ENCODE measurements at regions not wholly inside any gene's neighbourhood (a gene's known extent, or its start where the extent isn't known, plus 50 kb on each side); places are given as distances from the start of the nearest gene placed in this dataset.
"Not testable (repeated sequence)": the region's sequence is repeated elsewhere in the genome, so short reads cannot be mapped to it uniquely, and the experiment has no call there.

- no peak overlapping the region for H3K4me3 Mint-ChIP-seq (ENCODE audit: unreplicated experiment)
Observed at GRCh38 chr5:97508864-97509263, 325.8 kb upstream of the RIOK2 start.

DNA sequence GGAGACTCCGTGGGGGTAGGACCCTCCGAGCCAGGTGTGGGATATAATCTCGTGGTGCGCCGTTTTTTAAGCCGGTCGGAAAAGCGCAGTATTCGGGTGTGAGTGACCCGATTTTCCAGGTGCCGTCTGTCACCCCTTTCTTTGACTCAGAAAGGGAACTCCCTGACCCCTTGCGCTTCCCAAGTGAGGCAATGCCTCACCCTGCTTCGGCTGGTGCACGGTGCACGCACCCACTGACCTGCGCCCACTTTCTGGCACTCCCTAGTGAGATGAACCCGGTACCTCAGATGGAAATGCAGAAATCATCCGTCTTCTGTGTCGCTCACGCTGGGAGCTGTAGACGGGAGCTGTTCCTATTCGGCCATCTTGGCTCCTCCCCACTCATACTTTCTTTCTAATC lies 336.5 kb upstream of the RIOK2 start:
- H3K9me3 ChIP-seq (ENCODE audit: insufficient read depth, low read depth, low read length); H3K4me1 Mint-ChIP-seq (ENCODE audit: low read depth, unreplicated experiment); H3K4me3 ChIP-seq (ENCODE audit: insufficient read depth, low read depth, low read length); H3K9me3 Mint-ChIP-seq (ENCODE audit: unreplicated experiment); H3K9ac ChIP-seq (ENCODE audit: low read length); H3K27ac Mint-ChIP-seq (ENCODE audit: unreplicated experiment); H4K20me1 ChIP-seq (ENCODE audit: insufficient read depth, low read length); DNase-seq (ENCODE audit: low read depth); H3K4me2 ChIP-seq (ENCODE audit: low read length); H3K27ac ChIP-seq (ENCODE audit: low read depth, low read length); H3K27me3 ChIP-seq (ENCODE audit: insufficient read depth, low read length); FAIRE-seq; H3K4me3 Mint-ChIP-seq (ENCODE audit: unreplicated experiment); H3K27me3 Mint-ChIP-seq (ENCODE audit: low read depth, unreplicated experiment); H3K79me2 ChIP-seq (ENCODE audit: insufficient read depth, low read length); H3K4me1 ChIP-seq (ENCODE audit: insufficient read depth, low read length); H2AFZ ChIP-seq (ENCODE audit: low read depth, low read length); H3K36me3 Mint-ChIP-seq (ENCODE audit: low read depth, unreplicated experiment); H3K36me3 ChIP-seq (ENCODE audit: insufficient read depth, low read length): not testable (repeated sequence)

More at GRCh38 chr5:97508864-97509263, 325.8 kb upstream of the RIOK2 start:
- Mint-ChIP-seq H3K27ac (ENCODE audit: unreplicated experiment) (no peak overlapping the region), H3K36me3 (ENCODE audit: low read depth, unreplicated experiment) (no peaks in the 10 kb centered on the region), H3K27me3 (ENCODE audit: low read depth, unreplicated experiment) (peaks cover 3% of the 10 kb centered on the region), H3K9me3 (ENCODE audit: unreplicated experiment) (no peaks in the 10 kb centered on the region), H3K4me1 (ENCODE audit: low read depth, unreplicated experiment) (no peaks in the 10 kb centered on the region)
- H3K9me3 ChIP-seq (ENCODE audit: insufficient read depth, low read depth, low read length) = no peaks in the 10 kb centered on the region
- FAIRE-seq (no peak), DNase-seq (ENCODE audit: low read depth) (no peak)
- H4K20me1 ChIP-seq (ENCODE audit: insufficient read depth, low read length) = no peaks in the 10 kb centered on the region
- H3K4me3 ChIP-seq (ENCODE audit: insufficient read depth, low read depth, low read length) = no peak overlapping the region
- no peak overlapping the region for H3K27ac ChIP-seq (ENCODE audit: low read depth, low read length)
- no peaks in the 10 kb centered on the region for H3K27me3 ChIP-seq (ENCODE audit: insufficient read depth, low read length)
- no peak overlapping the region for H3K9ac ChIP-seq (ENCODE audit: low read length)
- H3K4me2 ChIP-seq (ENCODE audit: low read length) = no peak overlapping the region
- H2AFZ ChIP-seq (ENCODE audit: low read depth, low read length) = no peak overlapping the region
- H3K79me2 ChIP-seq (ENCODE audit: insufficient read depth, low read length) = no peaks in the 10 kb centered on the region
- H3K36me3 ChIP-seq (ENCODE audit: insufficient read depth, low read length) = no peaks in the 10 kb centered on the region
- TF ChIP-seq, protein P1, sequence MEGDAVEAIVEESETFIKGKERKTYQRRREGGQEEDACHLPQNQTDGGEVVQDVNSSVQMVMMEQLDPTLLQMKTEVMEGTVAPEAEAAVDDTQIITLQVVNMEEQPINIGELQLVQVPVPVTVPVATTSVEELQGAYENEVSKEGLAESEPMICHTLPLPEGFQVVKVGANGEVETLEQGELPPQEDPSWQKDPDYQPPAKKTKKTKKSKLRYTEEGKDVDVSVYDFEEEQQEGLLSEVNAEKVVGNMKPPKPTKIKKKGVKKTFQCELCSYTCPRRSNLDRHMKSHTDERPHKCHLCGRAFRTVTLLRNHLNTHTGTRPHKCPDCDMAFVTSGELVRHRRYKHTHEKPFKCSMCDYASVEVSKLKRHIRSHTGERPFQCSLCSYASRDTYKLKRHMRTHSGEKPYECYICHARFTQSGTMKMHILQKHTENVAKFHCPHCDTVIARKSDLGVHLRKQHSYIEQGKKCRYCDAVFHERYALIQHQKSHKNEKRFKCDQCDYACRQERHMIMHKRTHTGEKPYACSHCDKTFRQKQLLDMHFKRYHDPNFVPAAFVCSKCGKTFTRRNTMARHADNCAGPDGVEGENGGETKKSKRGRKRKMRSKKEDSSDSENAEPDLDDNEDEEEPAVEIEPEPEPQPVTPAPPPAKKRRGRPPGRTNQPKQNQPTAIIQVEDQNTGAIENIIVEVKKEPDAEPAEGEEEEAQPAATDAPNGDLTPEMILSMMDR (IDR thresholded peaks at IDR 0.05; ENCODE audit: insufficient read depth, low read depth, low read length) = no peak
- TF ChIP-seq EZH2 (IDR thresholded peaks at IDR 0.05; ENCODE audit: insufficient read depth, low read length) = no peak
- H3K4me1 ChIP-seq (ENCODE audit: insufficient read depth, low read length) = no peaks in the 10 kb centered on the region

- not testable (repeated sequence) for H3K4me2 ChIP-seq (ENCODE audit: low read length); DNase-seq (ENCODE audit: low read depth); H3K27me3 ChIP-seq (ENCODE audit: insufficient read depth, low read length); H3K27ac ChIP-seq (ENCODE audit: low read depth, low read length); H3K4me3 ChIP-seq (ENCODE audit: insufficient read depth, low read depth, low read length); H3K4me1 Mint-ChIP-seq (ENCODE audit: low read depth, unreplicated experiment); H4K20me1 ChIP-seq (ENCODE audit: insufficient read depth, low read length); H3K36me3 Mint-ChIP-seq (ENCODE audit: low read depth, unreplicated experiment); H3K9ac ChIP-seq (ENCODE audit: low read length); H3K4me1 ChIP-seq (ENCODE audit: insufficient read depth, low read length); H3K27me3 Mint-ChIP-seq (ENCODE audit: low read depth, unreplicated experiment); H3K36me3 ChIP-seq (ENCODE audit: insufficient read depth, low read length); H3K4me3 Mint-ChIP-seq (ENCODE audit: unreplicated experiment); H3K9me3 Mint-ChIP-seq (ENCODE audit: unreplicated experiment); H2AFZ ChIP-seq (ENCODE audit: low read depth, low read length); H3K27ac Mint-ChIP-seq (ENCODE audit: unreplicated experiment); H3K9me3 ChIP-seq (ENCODE audit: insufficient read depth, low read depth, low read length); FAIRE-seq; H3K79me2 ChIP-seq (ENCODE audit: insufficient read depth, low read length)
Observed at GRCh38 chr5:97523336-97523735, 340.3 kb upstream of the RIOK2 start.

DNA sequence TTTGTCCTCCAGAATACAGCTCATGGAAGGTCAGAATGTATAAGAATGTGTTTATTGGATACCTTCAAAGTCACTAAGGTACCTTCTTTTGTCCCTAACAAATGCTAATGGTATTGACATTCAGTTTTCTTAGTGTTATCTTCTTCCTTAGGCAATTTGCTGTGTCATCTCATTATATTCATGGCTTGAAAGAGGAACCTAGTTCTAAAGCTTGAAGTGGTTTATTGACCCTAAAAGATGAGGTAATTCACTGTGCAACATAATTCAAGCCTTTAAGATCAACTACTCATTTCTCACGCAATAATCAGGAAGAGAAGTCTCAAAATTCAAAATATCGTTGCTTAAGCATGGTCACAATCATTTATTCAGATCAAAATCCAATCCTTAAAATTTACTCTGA lies 342.7 kb upstream of the RIOK2 start:
- Mint-ChIP-seq H3K4me3 (ENCODE audit: unreplicated experiment) (no peak overlapping the region), H3K9me3 (ENCODE audit: unreplicated experiment) (peaks cover 2% of the 10 kb centered on the region), H3K27me3 (ENCODE audit: low read depth, unreplicated experiment) (no peaks in the 10 kb centered on the region), H3K4me1 (ENCODE audit: low read depth, unreplicated experiment) (no peaks in the 10 kb centered on the region), H3K27ac (ENCODE audit: unreplicated experiment) (no peak overlapping the region), H3K36me3 (ENCODE audit: low read depth, unreplicated experiment) (no peaks in the 10 kb centered on the region)
- Histone ChIP-seq H3K9me3 (ENCODE audit: insufficient read depth, low read depth, low read length) (no peaks in the 10 kb centered on the region), H3K36me3 (ENCODE audit: insufficient read depth, low read length) (no peaks in the 10 kb centered on the region), H3K79me2 (ENCODE audit: insufficient read depth, low read length) (no peaks in the 10 kb centered on the region), H3K27me3 (ENCODE audit: insufficient read depth, low read length) (no peaks in the 10 kb centered on the region), H3K9ac (ENCODE audit: low read length) (no peak overlapping the region), H2AFZ (ENCODE audit: low read depth, low read length) (no peak overlapping the region), H3K4me2 (ENCODE audit: low read length) (no peak overlapping the region), H4K20me1 (ENCODE audit: insufficient read depth, low read length) (no peaks in the 10 kb centered on the region), H3K4me3 (ENCODE audit: insufficient read depth, low read depth, low read length) (no peak overlapping the region), H3K27ac (ENCODE audit: low read depth, low read length) (no peak overlapping the region), H3K4me1 (ENCODE audit: insufficient read depth, low read length) (no peaks in the 10 kb centered on the region)
- DNase-seq (ENCODE audit: low read depth) = no peak
- TF ChIP-seq, protein P1 (IDR thresholded peaks at IDR 0.05; ENCODE audit: insufficient read depth, low read depth, low read length) = no peak
- no peak for FAIRE-seq
